ENCODE measurements at regions not wholly inside any gene's neighbourhood (a gene's known extent, or its start where the extent isn't known, plus 50 kb on each side); places are given as distances from the start of the nearest gene placed in this dataset.
A peak's percentile ranks its signal among the peaks of the same experiment; 100 is the strongest.

GRCh38 chr3:54071601-54072000, 50.8 kb upstream of the CACNA2D3 start:
- DNase-seq, result no peak

DNA sequence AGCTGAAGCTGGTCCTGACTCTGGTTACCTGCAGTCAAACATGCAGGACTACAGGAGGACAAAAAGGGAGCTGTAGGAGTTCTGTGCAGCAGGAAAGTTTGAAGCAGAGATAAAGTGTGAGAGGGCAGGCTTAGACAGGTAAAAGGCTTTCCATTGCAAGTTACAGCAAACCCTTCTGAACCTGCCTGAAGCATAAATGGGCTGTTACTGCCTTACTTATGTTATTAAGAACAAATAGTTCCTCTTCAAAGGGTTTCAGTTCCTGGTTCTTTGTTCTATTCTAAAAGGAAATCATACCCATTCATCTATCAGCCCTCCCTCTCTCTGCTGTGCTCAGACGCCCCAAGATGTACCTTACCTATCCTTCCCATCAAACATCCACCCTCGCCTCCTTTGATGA, 52.4 kb upstream of the CACNA2D3 start:
- DNase-seq, result peak in 1 of 4 experiments; percentile 16

DNA sequence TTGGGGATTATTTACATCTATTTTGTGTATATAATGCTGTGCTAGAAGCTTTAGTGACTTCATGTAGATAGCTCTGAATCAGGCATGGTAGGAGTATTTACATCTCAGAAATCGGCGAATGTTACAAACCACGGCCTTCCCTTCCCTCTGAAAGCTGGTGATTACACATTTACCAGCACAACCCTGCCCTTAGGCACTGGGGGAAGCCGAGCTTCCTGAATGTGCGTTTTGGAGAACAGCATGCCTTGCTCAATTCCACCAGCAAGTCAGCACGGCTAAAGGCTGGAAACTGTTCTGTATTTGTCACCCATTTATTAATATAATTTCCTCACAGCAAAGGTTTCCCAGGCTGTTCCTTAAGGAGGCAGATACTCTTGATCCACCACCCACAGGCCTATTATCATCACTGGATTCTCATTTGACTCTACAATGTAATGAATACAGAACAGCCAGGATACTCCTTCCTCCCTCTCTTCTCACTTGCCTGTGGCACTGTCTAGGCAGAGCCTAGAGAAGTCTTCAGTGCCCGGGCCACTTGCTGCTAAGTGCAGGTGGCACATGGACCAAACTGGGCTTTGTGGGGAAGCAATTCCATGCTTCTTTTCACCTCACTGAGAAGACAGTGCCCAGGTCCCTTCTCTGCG, 55.2 kb upstream of the CACNA2D3 start:
- DNase-seq, result peak in 1 of 4 experiments; percentile 5

DNA sequence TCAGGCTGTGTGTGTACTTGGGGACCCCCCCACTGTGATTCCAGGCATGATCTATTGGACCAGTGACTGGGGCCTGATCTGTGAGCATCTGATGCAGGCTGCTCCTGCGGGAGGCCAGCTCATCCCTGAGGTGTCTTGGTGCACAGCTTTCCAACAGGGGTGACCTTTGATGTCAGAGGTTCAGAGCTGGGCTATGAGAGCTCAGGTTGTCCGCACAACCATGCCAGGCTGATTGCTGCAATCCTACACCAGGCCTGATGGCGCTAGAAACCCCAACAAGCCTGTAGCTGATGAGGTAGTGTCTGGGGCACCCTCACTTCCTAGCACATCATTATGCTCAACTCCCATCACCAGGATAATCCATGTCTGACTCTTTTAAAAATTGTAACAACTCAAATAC, 56.1 kb upstream of the CACNA2D3 start:
- DNase-seq, result no peak

DNA sequence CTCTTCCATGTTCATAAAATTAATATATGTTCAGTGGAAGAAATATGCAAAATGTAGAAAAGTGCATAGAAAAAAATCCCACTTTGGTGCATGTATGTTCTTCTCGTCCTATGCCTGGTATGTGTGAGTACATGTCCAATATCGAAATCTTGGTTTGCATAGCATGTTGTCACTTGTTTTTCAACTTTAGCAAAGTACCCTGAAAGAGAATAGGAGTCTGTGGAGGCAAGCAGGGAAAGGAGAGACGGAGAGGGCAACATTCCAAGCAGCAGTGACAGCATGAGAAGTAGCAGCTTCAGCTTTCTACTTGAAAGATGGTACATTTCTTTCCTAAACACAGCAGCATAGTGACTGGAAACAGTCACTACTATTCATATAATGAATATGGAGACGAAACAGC, 56.8 kb upstream of the CACNA2D3 start:
- no peak for DNase-seq

DNA sequence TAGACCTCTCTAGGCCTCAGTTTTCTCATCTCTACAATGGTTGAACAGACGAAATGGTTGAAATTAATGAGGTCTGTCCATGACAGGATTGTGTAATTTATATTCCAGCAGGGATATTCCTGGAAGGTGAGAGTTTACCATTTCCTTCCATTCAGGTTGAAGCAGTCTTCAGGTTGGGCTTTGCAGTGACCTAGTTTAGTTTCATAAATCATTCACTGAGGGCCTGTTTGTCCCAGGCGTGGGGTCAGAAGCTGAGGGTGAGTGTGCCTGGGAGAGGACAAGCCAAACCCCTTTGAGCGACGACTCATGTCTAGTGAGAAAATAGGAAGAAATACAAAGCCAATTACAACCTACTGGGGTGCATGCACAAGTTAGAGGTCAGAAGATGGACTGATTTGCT, 57.2 kb upstream of the CACNA2D3 start:
- no peak for DNase-seq

DNA sequence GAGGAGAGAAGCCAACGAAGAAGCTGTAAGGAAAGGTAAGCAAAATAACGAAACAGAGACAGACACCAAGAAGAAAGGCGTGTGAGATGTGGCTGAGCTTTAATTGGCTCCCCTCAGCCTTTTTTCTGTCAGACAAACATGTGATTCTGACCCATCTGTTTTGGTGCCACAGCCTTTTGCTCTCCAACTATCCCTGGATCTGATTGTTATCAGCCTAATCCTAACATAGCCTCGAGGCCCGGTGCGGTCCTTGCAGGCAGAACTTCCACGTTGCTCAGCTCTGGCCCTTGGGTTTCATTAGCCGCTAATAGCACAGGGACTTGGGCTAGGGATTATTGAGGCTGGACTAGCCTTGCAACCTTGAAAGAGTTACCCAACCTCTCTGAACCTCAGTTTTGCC, 57.9 kb upstream of the CACNA2D3 start:
- DNase-seq, result no peak

DNA sequence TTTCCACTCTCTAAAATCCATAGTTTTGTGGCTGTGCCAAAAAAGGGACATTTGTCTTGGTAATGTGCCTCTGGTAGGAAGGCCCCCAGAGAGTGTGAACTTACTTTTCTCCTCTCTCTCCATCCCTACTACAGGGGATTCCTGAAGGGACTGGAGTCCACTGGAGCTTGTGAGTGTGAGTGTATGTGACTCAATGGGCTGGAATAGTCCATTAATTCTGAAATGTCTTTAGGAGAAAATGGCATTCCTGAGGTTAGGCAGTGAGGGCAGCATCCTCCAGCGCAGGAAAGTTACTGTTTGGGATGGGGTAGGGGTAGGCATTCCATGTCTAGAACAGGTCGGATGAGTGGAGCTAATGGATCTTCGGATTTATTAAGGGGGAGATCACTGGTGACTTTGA, 59.8 kb upstream of the CACNA2D3 start:
- DNase-seq, result no peak

DNA sequence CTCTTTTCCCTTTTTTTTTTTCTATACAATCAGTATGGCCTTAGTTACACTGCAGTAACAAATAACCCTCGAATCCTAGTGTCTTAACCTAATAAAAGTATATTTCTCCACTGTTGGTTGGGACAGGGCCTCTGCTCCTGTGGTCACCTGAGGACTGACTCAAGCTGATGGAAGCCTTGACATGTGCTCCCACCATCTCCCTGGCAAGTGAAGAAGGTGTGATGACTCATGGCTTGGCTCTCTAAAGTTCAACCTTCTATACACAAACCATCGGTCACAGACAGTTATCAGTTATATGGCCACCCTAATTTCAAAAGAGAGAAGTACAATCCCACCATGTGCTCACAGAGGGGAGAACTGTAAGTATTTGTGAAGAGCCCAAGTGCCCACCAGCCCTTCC, 65.8 kb upstream of the CACNA2D3 start:
- DNase-seq, result no peak

DNA sequence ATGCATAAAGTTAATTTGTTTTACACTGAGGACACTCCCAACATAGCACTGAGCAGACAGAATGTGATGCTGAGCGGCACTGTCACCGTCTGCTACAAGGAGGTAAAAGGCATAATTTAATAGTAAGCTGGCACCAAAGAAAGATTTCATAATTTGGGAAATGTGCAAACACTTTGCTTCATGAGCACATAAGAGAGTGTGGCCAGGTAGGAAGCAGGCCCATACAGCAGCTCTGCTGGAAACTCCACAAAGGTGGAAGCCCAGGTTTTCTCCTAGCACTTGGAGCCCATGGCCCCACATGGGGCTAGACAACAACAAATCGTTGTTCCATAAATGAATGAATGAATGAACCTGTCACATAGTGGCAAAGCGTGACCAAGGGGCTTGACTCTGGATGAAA, 68.5 kb upstream of the CACNA2D3 start:
- no peak for DNase-seq

DNA sequence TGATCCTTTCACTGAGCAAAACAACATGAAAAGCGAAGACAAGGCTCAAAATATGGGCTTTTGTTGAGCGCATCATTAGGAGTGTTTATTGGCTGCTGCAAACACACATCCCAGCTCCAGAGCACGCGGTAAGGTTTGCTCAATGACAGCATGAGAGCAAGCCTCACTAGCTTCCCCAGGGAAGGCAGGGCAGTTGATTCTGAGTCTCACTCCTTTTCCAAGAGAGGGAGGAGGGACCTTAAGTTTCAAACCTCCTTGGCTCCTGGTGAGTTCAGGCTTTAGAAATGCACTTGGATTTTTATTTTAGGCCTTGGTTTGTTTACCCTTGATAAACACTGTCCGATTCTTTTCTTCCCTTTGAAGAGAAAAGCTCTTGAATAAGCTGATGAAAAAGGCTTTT, 69.1 kb upstream of the CACNA2D3 start:
- DNase-seq, result no peak

DNA sequence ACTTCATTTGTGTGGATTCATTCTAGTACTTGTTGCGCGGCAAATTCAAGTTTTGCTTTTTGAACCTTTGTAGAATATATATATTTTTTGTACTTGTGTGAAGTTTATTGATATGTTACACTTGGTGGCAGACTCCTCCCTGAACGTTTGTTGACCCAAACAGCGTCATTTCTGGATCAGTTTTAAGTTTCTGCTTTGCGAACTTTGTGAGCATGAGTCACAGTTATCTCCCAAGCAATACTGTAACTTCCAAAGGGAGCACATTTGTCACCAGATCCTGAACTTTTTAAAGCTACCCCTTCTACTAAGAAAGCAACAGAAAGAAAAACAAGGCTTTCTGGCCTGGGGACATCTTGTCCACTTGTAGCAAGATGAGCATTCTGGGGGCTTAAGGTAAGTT, 74.8 kb upstream of the CACNA2D3 start:
- no peak for DNase-seq

GRCh38 chr3:54046641-54047214, 75.6 kb upstream of the CACNA2D3 start:
- DNase-seq, result no peak

GRCh38 chr3:54045061-54045815, 77.1 kb upstream of the CACNA2D3 start:
- DNase-seq, result no peak

- DNase-seq, result no peak
Measured at GRCh38 chr3:54042259-54042823, 80.0 kb upstream of the CACNA2D3 start.

- DNase-seq, result no peak
Measured at GRCh38 chr3:54040476-54040875, 81.9 kb upstream of the CACNA2D3 start.

- DNase-seq, result no peak
Measured at GRCh38 chr3:54038391-54038790, 84.0 kb upstream of the CACNA2D3 start.

GRCh38 chr3:54036543-54036942, 85.8 kb upstream of the CACNA2D3 start:
- DNase-seq, result no peak

GRCh38 chr3:54034971-54035370, 87.4 kb upstream of the CACNA2D3 start:
- DNase-seq, result peak in 1 of 4 experiments; percentile 2

DNA sequence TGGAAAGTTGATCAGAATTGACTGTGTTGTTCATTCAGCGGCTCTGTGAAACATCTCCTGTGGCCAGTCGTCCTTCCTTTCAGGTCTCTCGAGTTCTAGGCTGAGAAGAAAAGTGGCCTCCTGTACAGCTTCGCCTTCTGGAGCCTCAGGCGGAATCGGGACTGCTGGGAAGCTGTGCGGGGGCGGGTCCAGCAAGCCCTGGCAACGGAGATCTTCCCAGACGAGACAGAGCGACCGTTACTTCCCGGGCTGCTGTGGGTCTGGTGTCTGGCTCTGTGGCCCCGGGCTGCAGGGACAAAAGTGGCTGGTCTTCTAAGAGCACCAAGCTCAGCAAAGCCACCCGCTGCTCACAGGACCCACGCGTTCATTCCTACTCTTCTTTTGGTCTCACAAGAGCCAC, 88.6 kb upstream of the CACNA2D3 start:
- DNase-seq, result no peak

- no peak for DNase-seq
Measured at GRCh38 chr3:54032598-54032997, 89.8 kb upstream of the CACNA2D3 start.

GRCh38 chr3:54028372-54028771, 94.0 kb upstream of the CACNA2D3 start:
- DNase-seq, result no peak

DNA sequence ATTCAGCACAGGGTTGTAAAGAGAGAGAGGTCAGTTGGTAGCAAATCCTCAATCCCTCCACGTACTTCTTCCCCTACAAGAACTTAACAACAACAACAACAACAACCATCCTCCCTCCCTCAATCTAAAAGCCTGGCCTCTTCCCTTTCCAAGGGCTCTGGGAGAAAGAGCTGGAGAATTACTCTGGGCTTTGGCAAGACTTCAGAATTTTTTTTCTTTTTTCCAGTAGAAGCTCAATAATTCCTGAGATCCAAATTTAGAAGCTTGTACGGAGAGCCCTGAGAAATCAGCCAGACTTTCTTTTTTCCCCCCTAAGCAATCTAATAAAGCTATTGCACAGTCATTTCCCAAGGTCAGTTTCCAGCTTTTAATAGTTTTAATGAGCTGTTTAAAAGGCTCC, 95.8 kb upstream of the CACNA2D3 start:
- no peak for DNase-seq

DNA sequence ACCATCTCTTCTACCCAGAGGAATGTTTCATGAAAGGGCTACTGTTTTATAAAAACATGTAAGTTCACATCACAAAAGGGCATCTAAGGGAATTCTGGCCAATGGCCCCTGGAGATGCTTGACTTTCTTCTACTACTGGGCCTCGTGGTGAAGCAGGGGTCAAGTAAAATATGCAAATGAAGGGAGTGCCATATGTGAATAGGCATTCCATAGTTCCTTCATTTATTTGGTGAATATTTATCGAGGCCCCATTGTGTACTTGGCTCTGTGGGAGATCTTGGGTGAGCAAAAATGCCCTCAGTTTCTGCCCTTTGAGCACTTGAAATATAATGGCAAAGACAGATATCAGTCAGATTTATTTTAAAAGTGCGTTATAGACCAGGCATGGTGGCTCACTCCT, 101.3 kb upstream of the CACNA2D3 start:
- no peak for DNase-seq
